A673 (cell line): ENCODE measurements at regions not wholly inside any gene's neighbourhood (a gene's known extent, or its start where the extent isn't known, plus 50 kb on each side); places are given as distances from the start of the nearest gene placed in this dataset.

ENCODE experiments used
- CTCF ChIP-seq: fragments of 300-800, 200-600 bp; sonication (generic); conservative IDR thresholded peaks from 2 replicates; pipeline ENCODE4 v1.5.1; 2017; ENCODE audit warnings: low read depth, mild to moderate bottlenecking, antibody characterized with exemption, low read length, moderate library complexity, mixed read lengths
- EZH2 ChIP-seq: fragments of 200-600 bp; sonication (generic); IDR thresholded peaks from 2 replicates; pipeline ENCODE4 v1.6.1; 2017; ENCODE audit warnings: borderline replicate concordance, low read depth, mild to moderate bottlenecking, mixed read lengths, antibody characterized with exemption, low read length; ENCODE audit not compliant: poor library complexity, severe bottlenecking

DNA sequence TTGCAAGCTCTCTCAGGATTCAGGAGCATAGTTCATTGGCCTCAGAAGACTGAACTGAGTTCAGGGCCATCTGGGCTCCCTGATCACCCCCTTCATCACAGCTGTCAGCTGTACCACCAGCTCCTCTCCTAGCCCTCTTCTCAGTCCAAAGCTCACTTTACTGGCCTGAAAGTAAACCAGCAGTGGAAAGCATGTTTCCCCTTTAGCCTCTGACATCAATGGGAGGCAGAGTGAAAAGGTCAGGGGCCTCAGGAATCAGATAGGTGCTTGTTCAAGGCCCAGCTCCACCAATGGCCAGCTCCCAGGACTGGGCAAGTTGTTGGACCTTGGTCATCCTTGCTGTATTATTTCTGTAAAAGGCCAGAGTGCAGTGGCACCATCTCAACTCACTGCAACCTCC, 223.4 kb downstream of the TLE3 start:
- TF ChIP-seq CTCF = no peak
- TF ChIP-seq EZH2 = no peak
